Keratinocyte (primary cell): ENCODE measurements at regions not wholly inside any gene's neighbourhood (a gene's known extent, or its start where the extent isn't known, plus 50 kb on each side); places are given as distances from the start of the nearest gene placed in this dataset.

Experiments used
- EZH2 ChIP-seq: IDR thresholded peaks from one replicate; pipeline ENCODE4 v1.6.1; 2012; ENCODE audit warnings: inconsistent platforms, mild to moderate bottlenecking, low read length, moderate library complexity
- TF ChIP-seq, protein P1 (sequence below), 3 experiments: IDR thresholded peaks in 1 of 3; conservative IDR thresholded peaks in 1 of 3; optimal IDR thresholded peaks in 1 of 3; 2 replicates in 2 of 3; 3 replicates in 1 of 3; pipeline versions ENCODE3 to v1.5.1; 2011; ENCODE audit warnings: low read length in 3 of 3, mild to moderate bottlenecking in 3 of 3, moderate library complexity in 2 of 3, control low read depth in 1 of 3, inconsistent platforms in 1 of 3; ENCODE audit not compliant: insufficient read depth in 2 of 3; ENCODE audit errors: extremely low read depth in 1 of 3

DNA sequence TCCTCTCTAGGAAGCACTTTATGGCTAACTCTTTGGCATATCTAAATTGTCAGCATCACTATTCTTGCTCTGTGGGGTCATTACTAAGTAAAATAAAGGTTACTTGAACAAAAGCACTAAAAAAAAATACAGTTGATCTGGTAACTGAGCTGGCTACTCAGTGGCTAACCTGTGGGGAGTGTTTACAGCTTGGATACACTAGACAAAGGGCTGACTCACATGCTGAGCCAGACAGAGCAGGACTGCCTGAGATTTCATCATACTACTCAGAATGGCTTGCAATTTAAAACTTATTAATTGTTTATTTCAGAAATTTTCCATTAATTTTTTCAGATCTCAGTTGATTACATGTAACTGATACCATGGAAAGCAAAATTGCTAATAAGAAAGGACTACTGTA, 1690.4 kb upstream of the SLC39A10 start:
- TF ChIP-seq, protein P1, sequence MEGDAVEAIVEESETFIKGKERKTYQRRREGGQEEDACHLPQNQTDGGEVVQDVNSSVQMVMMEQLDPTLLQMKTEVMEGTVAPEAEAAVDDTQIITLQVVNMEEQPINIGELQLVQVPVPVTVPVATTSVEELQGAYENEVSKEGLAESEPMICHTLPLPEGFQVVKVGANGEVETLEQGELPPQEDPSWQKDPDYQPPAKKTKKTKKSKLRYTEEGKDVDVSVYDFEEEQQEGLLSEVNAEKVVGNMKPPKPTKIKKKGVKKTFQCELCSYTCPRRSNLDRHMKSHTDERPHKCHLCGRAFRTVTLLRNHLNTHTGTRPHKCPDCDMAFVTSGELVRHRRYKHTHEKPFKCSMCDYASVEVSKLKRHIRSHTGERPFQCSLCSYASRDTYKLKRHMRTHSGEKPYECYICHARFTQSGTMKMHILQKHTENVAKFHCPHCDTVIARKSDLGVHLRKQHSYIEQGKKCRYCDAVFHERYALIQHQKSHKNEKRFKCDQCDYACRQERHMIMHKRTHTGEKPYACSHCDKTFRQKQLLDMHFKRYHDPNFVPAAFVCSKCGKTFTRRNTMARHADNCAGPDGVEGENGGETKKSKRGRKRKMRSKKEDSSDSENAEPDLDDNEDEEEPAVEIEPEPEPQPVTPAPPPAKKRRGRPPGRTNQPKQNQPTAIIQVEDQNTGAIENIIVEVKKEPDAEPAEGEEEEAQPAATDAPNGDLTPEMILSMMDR (optimal IDR thresholded peaks at IDR 0.05 in 1 of 3, IDR thresholded peaks at IDR 0.05 in 1 of 3, conservative IDR thresholded peaks at IDR 0.05 in 1 of 3; ENCODE audit: extremely low read depth in 1 of 3, insufficient read depth in 2 of 3, low read length in 3 of 3) = no peak
- TF ChIP-seq EZH2 = no peak
